ENCODE measurements at regions not wholly inside any gene's neighbourhood (a gene's known extent, or its start where the extent isn't known, plus 50 kb on each side); places are given as distances from the start of the nearest gene placed in this dataset.

- H3K4me3 ChIP-seq (ENCODE audit: low read length), result no peak overlapping the region
- no peak for DNase-seq (ENCODE audit: low read depth, low spot score)
Measured at GRCh38 chr17:72397223-72397667, 276.4 kb downstream of the SOX9 start.

- no peak overlapping the region for H3K4me3 ChIP-seq (ENCODE audit: low read length)
- DNase-seq (ENCODE audit: low read depth, low spot score), result no peak
Measured at GRCh38 chr17:72397687-72398086, 276.9 kb downstream of the SOX9 start.

GRCh38 chr17:72399023-72399607 is 278.3 kb downstream of the SOX9 start:
- no peak overlapping the region for H3K4me3 ChIP-seq (ENCODE audit: low read length)
- DNase-seq (ENCODE audit: low read depth, low spot score), result no peak

- no peak for DNase-seq (ENCODE audit: low read depth, low spot score)
- H3K4me3 ChIP-seq (ENCODE audit: low read length), result no peak overlapping the region
Measured at GRCh38 chr17:72399608-72400487, 279.0 kb downstream of the SOX9 start.

GRCh38 chr17:72400488-72400827 is 279.6 kb downstream of the SOX9 start:
- no peak for DNase-seq (ENCODE audit: low read depth, low spot score)
- no peak overlapping the region for H3K4me3 ChIP-seq (ENCODE audit: low read length)

GRCh38 chr17:72400863-72401262 is 280.0 kb downstream of the SOX9 start:
- DNase-seq (ENCODE audit: low read depth, low spot score), result no peak
- H3K4me3 ChIP-seq (ENCODE audit: low read length), result no peak overlapping the region

GRCh38 chr17:72401883-72402726 is 281.3 kb downstream of the SOX9 start:
- no peak overlapping the region for H3K4me3 ChIP-seq (ENCODE audit: low read length)
- no peak for DNase-seq (ENCODE audit: low read depth, low spot score)

- DNase-seq (ENCODE audit: low read depth, low spot score), result no peak
- no peak overlapping the region for H3K4me3 ChIP-seq (ENCODE audit: low read length)
Measured at GRCh38 chr17:72402727-72403210, 281.9 kb downstream of the SOX9 start.

GRCh38 chr17:72403713-72404209 is 282.9 kb downstream of the SOX9 start:
- no peak overlapping the region for H3K4me3 ChIP-seq (ENCODE audit: low read length)

GRCh38 chr17:72404872-72405271 is 284.1 kb downstream of the SOX9 start:
- no peak for DNase-seq (ENCODE audit: low read depth, low spot score)
- no peak overlapping the region for H3K4me3 ChIP-seq (ENCODE audit: low read length)

More at GRCh38 chr17:72403713-72404209, 282.9 kb downstream of the SOX9 start:
- DNase-seq (ENCODE audit: low read depth, low spot score), result no peak

GRCh38 chr17:72405662-72406230 is 284.9 kb downstream of the SOX9 start:
- H3K4me3 ChIP-seq (ENCODE audit: low read length), result no peak overlapping the region
- DNase-seq (ENCODE audit: low read depth, low spot score), result no peak

GRCh38 chr17:72406498-72406897 is 285.7 kb downstream of the SOX9 start:
- H3K4me3 ChIP-seq (ENCODE audit: low read length), result no peak overlapping the region
- DNase-seq (ENCODE audit: low read depth, low spot score), result no peak

- no peak for DNase-seq (ENCODE audit: low read depth, low spot score)
- H3K4me3 ChIP-seq (ENCODE audit: low read length), result no peak overlapping the region
Measured at GRCh38 chr17:72407336-72407909, 286.6 kb downstream of the SOX9 start.

GRCh38 chr17:72407931-72408330 is 287.1 kb downstream of the SOX9 start:
- no peak for DNase-seq (ENCODE audit: low read depth, low spot score)
- H3K4me3 ChIP-seq (ENCODE audit: low read length), result no peak overlapping the region

GRCh38 chr17:72408641-72409040 is 287.8 kb downstream of the SOX9 start:
- no peak for DNase-seq (ENCODE audit: low read depth, low spot score)
- H3K4me3 ChIP-seq (ENCODE audit: low read length), result no peak overlapping the region

GRCh38 chr17:72409405-72410002 is 288.7 kb downstream of the SOX9 start:
- no peak overlapping the region for H3K4me3 ChIP-seq (ENCODE audit: low read length)
- no peak for DNase-seq (ENCODE audit: low read depth, low spot score)

- no peak for DNase-seq (ENCODE audit: low read depth, low spot score)
Measured at GRCh38 chr17:72411124-72411563, 290.3 kb downstream of the SOX9 start.

GRCh38 chr17:72412650-72413076 is 291.8 kb downstream of the SOX9 start:
- H3K4me3 ChIP-seq (ENCODE audit: low read length), result no peak overlapping the region
- DNase-seq (ENCODE audit: low read depth, low spot score), result no peak

More at GRCh38 chr17:72411124-72411563, 290.3 kb downstream of the SOX9 start:
- no peak overlapping the region for H3K4me3 ChIP-seq (ENCODE audit: low read length)
